HepG2 (cell line): ENCODE measurements at regions not wholly inside any gene's neighbourhood (a gene's known extent, or its start where the extent isn't known, plus 50 kb on each side); places are given as distances from the start of the nearest gene placed in this dataset.

Experiments
- ATAC-seq: fragments of 200-7000 bp; cut with Tn5 transposase; 3 replicates; pipeline ENCODE4 v1.9.1; 2020; ENCODE audit warnings: mild to moderate bottlenecking, moderate library complexity
- BruUV-seq: library from RNA; stranded (reverse); fragments of 400-500 nt; replicated peaks from 2 replicates; lab custom pipeline; 2021; lab: Mats Ljungman, UMichigan
- CTCF ChIA-PET: fragments of 300-600 bp; formaldehyde crosslinking; extraction: SDS; loops from one replicate; lab custom pipeline; 2021; ENCODE audit warnings: low total read pairs, inconsistent platforms, low intra/inter-chr PET ratio; lab: Yijun Ruan, JAX
- POLR2A ChIA-PET: fragments of 350-600 bp; sonication (Branson Sonifier 250); formaldehyde crosslinking; loops from one replicate; lab custom pipeline; 2020; ENCODE audit warnings: antibody characterized with exemption, inconsistent platforms; lab: Yijun Ruan, JAX
- DNase-seq: peaks from one replicate; pipeline ENCODE4 v3.0.0-alpha.2; 2015; ENCODE audit warnings: low spot score
- FAIRE-seq: peaks from 3 replicates; lab custom pipeline; 2011; peaks lifted over from hg19 to GRCh38; lab: Jason Lieb, UNC
- H2AFZ ChIP-seq: one replicate; pipeline ENCODE4 v1.6.1; 2011; ENCODE audit warnings: low read length, inconsistent platforms
- H3K27ac ChIP-seq: fragments of 300-600 bp; 3 replicates; pipeline ENCODE4 v1.8.0; 2011; ENCODE audit warnings: mixed run types, mild to moderate bottlenecking, mixed read lengths, low read length, inconsistent platforms; ENCODE audit not compliant: insufficient read depth; ENCODE audit errors: extremely low read length
- H3K27me3 ChIP-seq, 2 experiments: fragments of 200-600 bp in 1 of 2; 2 replicates in 1 of 2; 3 replicates in 1 of 2; pipeline versions ENCODE4 v1.6.0 to v1.8.0; 2011; ENCODE audit warnings: low read length in 2 of 2, mild to moderate bottlenecking in 2 of 2, moderate library complexity in 2 of 2, inconsistent platforms in 1 of 2; ENCODE audit not compliant: insufficient read depth in 2 of 2, control insufficient read depth in 1 of 2
- H3K36me3 ChIP-seq, 2 experiments: fragments of 200-600 bp in 1 of 2; replicated peaks in 1 of 2; 2 replicates in 1 of 2; 3 replicates in 1 of 2; pipeline versions ENCODE4 v1.5.1 to v1.8.0; 2011; ENCODE audit warnings: low read length in 2 of 2, inconsistent platforms in 1 of 2; ENCODE audit not compliant: insufficient read depth in 2 of 2, control insufficient read depth in 1 of 2
- H3K4me1 ChIP-seq: 2 replicates; pipeline ENCODE4 v1.5.1; 2012; ENCODE audit warnings: low read length, inconsistent platforms; ENCODE audit not compliant: insufficient read depth
- H3K4me2 ChIP-seq: 2 replicates; pipeline ENCODE4 v1.6.0; 2011; ENCODE audit warnings: low read depth, low read length, inconsistent platforms
- H3K4me3 ChIP-seq, 3 experiments: fragments of 200-600 bp in 1 of 3; sonication (generic), shearing (Covaris generic) in 1 of 3; replicated peaks in 1 of 3; 2 replicates each; pipeline ENCODE4 v1.5.1; 2011 to 2016; ENCODE audit warnings: low read length in 3 of 3, inconsistent platforms in 2 of 3, low read depth in 2 of 3, mild to moderate bottlenecking in 2 of 3, control low read depth in 1 of 3, mixed read lengths in 1 of 3; ENCODE audit not compliant: insufficient read depth in 1 of 3
- H3K79me2 ChIP-seq: one replicate; pipeline ENCODE4 v1.6.1; 2011; ENCODE audit warnings: low read length, inconsistent platforms; ENCODE audit not compliant: insufficient read depth
- H3K9ac ChIP-seq: 2 replicates; pipeline ENCODE4 v1.6.0; 2011; ENCODE audit warnings: mild to moderate bottlenecking, low read depth, low read length, inconsistent platforms; ENCODE audit not compliant: insufficient read depth
- H3K9me3 ChIP-seq: 2 replicates; pipeline ENCODE4 v1.5.1; 2012; ENCODE audit warnings: mild to moderate bottlenecking, low read length
- H4K20me1 ChIP-seq: 2 replicates; pipeline ENCODE4 v1.6.0; 2011; ENCODE audit warnings: inconsistent platforms, mild to moderate bottlenecking, low read length, moderate library complexity; ENCODE audit not compliant: insufficient read depth
- AHDC1 ChIP-seq: sonication (generic); formaldehyde crosslinking; IDR thresholded peaks from 2 replicates; pipeline ENCODE4 v1.5.1; 2020; ENCODE audit warnings: mild to moderate bottlenecking, missing genetic modification reagents, borderline replicate concordance
- ARID3A ChIP-seq: IDR thresholded peaks from 2 replicates; pipeline ENCODE4 v1.6.1; 2012; ENCODE audit warnings: low read depth, low read length, improper control_type of control experiment
- CREB1 ChIP-seq, 2 experiments: fragments of 450-650 bp in 1 of 2; IDR thresholded peaks; 2 replicates each; pipeline ENCODE4 v1.6.1; 2016 to 2017; ENCODE audit warnings: control low read depth in 1 of 2, mild to moderate bottlenecking in 1 of 2, missing compliant biosample characterization in 1 of 2, missing genetic modification characterization in 1 of 2
- ELK4 ChIP-seq: sonication (generic); formaldehyde crosslinking; IDR thresholded peaks from 2 replicates; pipeline ENCODE4 v1.9.0; 2021; ENCODE audit warnings: missing genetic modification reagents, borderline replicate concordance
- MAX ChIP-seq: IDR thresholded peaks from 2 replicates; pipeline ENCODE4 v1.6.1; 2012; ENCODE audit warnings: inconsistent platforms
- MXD3 ChIP-seq: IDR thresholded peaks from 2 replicates; pipeline ENCODE4 v1.6.1; 2016; ENCODE audit warnings: mild to moderate bottlenecking, missing biosample characterization, missing genetic modification reagents
- NFYB ChIP-seq: sonication (generic); formaldehyde crosslinking; IDR thresholded peaks from 2 replicates; pipeline ENCODE4 v1.4.0; 2020; ENCODE audit warnings: missing genetic modification reagents
- NRL ChIP-seq: sonication (generic); formaldehyde crosslinking; IDR thresholded peaks from 2 replicates; pipeline ENCODE4 v1.5.0; 2020; ENCODE audit warnings: missing genetic modification reagents, mild to moderate bottlenecking, moderate library complexity, borderline replicate concordance
- RFXAP ChIP-seq: sonication (generic); formaldehyde crosslinking; IDR thresholded peaks from 2 replicates; pipeline ENCODE4 v1.4.0; 2020; ENCODE audit warnings: missing genetic modification reagents, borderline replicate concordance
- SIN3B ChIP-seq: fragments of 150-350 bp; IDR thresholded peaks from 2 replicates; pipeline ENCODE4 v1.6.1; 2014; ENCODE audit warnings: low read length
- TBX2 ChIP-seq: sonication (generic); formaldehyde crosslinking; IDR thresholded peaks from 2 replicates; pipeline ENCODE4 v1.5.0; 2020; ENCODE audit warnings: missing genetic modification reagents, mild to moderate bottlenecking, borderline replicate concordance
- U2AF2 ChIP-seq: fragments of 200-400 bp; formaldehyde crosslinking; IDR thresholded peaks from 2 replicates; pipeline ENCODE4 v1.6.1; 2017; ENCODE audit warnings: low read depth, mild to moderate bottlenecking, low read length
- ZMAT5 ChIP-seq: sonication (generic); formaldehyde crosslinking; IDR thresholded peaks from 2 replicates; pipeline ENCODE4 v1.5.0; 2020; ENCODE audit warnings: mild to moderate bottlenecking, low read depth, missing genetic modification reagents, borderline replicate concordance
- ZNF264 ChIP-seq: sonication (generic); formaldehyde crosslinking; IDR thresholded peaks from 2 replicates; pipeline ENCODE4 v1.4.0; 2020; ENCODE audit warnings: missing genetic modification reagents
- WGBS: methylation state at CpG from one replicate; pipeline ENCODE4 v1.1.6; 2017; ENCODE audit warnings: low lambda C conversion rate; 5-methylcytosine and 5-hydroxymethylcytosine counted together
- in situ Hi-C: cut with HindIII; loops from 2 replicates; pipeline ENCODE4 v1.10.0; 2017; ENCODE audit warnings: low pct_unique_long_range_greater_than_20kb; ENCODE audit not compliant: extremely low pct_ligation_motif_present
- intact Hi-C: fragments of 100-400 bp; cut with micrococcal nuclease; formaldehyde crosslinking; loops from one replicate; pipeline ENCODE4 v1.10.0; 2022; ENCODE audit not compliant: unreplicated experiment

GRCh38 chr2:150778828-150779227 is 291.4 kb upstream of the RND3 start (continued):
- no peak for TF ChIP-seq RFXAP (CRISPR knock-in tag)
- TF ChIP-seq U2AF2 = no peak
- TF ChIP-seq, all 625 proteins: peak for 0

- in situ Hi-C loops = no loop called here
- no peaks in the 10 kb centered on the region for H4K20me1 ChIP-seq
- H3K79me2 ChIP-seq = no peaks in the 10 kb centered on the region
- WGBS = 0% methylated on average over 1 of the region's 1 CpG
- no peak overlapping the region for H2AFZ ChIP-seq
- H3K36me3 ChIP-seq = no peaks in the 10 kb centered on the region
- H3K4me3 ChIP-seq = no peak overlapping the region
- H3K9ac ChIP-seq = no peak overlapping the region
- H3K27me3 ChIP-seq = no peaks in the 10 kb centered on the region
- DNase-seq (no peak), FAIRE-seq (no peak), ATAC-seq (no peak)
- H3K4me2 ChIP-seq = no peak overlapping the region
- H3K9me3 ChIP-seq = no peaks in the 10 kb centered on the region
- BruUV-seq = no TSS peak
- ChIA-PET CTCF (no interaction called here), POLR2A (no interaction called here)
- H3K4me1 ChIP-seq = no peaks in the 10 kb centered on the region
- intact Hi-C loops = no loop called here
- no peak overlapping the region for H3K27ac ChIP-seq
- no peak for TF ChIP-seq SIN3B
- TF ChIP-seq ARID3A = no peak
- TF ChIP-seq NFYB = no peak
- TF ChIP-seq MAX = no peak
- TF ChIP-seq ZNF264 = no peak
- no peak for TF ChIP-seq ELK4
- no peak for TF ChIP-seq CREB1 (IDR thresholded peaks at IDR 0.05)
- no peak for TF ChIP-seq CREB1 (CRISPR knock-in tag; IDR thresholded peaks at IDR 0.05)
- TF ChIP-seq ZMAT5 (CRISPR knock-in tag) = no peak
- no peak for TF ChIP-seq AHDC1 (CRISPR knock-in tag)
- no peak for TF ChIP-seq MXD3 (CRISPR knock-in tag)
- no peak for TF ChIP-seq TBX2
- no peak for TF ChIP-seq NRL
Measured at GRCh38 chr2:150769421-150769820, 282.0 kb upstream of the RND3 start.
